TTC549 (cell line): ENCODE measurements at regions not wholly inside any gene's neighbourhood (a gene's known extent, or its start where the extent isn't known, plus 50 kb on each side); places are given as distances from the start of the nearest gene placed in this dataset.
"Not testable (repeated sequence)": the region's sequence is repeated elsewhere in the genome, so short reads cannot be mapped to it uniquely, and the experiment has no call there.

ENCODE experiments used
- FAIRE-seq: peaks from 2 replicates; lab custom pipeline; 2012; peaks lifted over from hg19 to GRCh38; lab: Jason Lieb, UNC

DNA sequence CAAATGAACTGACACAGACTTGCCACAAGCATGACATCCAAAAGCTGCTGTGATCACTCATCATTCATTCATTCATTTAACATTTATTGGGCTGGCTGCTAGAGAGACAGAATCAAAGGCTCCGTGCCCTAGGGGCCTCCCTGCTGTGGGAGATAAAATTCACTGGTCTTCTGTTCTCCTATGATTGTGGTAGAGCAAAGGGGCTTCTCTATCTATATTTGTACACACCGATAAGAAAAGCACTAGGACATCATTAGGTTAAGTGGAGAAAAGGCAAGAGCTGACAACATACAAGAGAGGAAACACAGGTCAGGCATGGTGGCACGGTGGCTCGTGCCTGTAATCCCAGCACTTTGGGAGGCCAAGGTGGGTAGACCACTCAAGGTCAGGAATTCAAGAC is 847.0 kb downstream of the TYW1 start:
- FAIRE-seq = no peak

DNA sequence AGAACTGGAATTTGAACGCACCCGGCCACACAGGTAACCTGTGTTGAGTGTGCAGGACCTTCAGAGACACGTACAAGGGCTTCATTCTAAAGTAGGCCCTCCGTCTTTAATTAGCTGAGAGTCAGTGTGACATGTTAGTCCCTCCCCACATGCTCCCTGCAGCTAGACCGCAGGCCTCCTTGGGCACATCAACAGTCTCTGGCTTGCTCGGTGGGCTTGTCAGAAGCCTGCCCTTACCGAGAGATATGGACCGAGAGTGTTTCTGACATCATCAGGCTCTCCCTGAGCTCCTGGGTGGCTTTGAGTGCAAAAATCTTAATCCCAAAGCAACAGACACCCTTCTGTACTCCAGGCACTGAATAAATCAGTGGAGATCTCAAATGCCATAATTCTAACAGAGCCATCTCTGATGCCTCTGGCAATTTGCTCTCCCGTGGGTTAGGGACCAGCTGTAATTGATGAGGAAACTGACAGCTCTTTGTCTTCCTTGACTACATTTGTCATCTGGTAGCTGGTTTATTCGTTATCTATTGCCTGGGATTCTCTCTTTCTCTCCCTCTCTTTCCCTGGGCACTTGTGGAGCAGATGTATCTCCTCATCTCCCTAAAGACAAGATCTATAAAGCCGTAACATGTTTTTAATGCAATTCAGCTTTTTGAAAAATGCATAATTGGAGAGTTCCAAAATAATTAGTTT is 850.6 kb downstream of the TYW1 start:
- FAIRE-seq = no peak

DNA sequence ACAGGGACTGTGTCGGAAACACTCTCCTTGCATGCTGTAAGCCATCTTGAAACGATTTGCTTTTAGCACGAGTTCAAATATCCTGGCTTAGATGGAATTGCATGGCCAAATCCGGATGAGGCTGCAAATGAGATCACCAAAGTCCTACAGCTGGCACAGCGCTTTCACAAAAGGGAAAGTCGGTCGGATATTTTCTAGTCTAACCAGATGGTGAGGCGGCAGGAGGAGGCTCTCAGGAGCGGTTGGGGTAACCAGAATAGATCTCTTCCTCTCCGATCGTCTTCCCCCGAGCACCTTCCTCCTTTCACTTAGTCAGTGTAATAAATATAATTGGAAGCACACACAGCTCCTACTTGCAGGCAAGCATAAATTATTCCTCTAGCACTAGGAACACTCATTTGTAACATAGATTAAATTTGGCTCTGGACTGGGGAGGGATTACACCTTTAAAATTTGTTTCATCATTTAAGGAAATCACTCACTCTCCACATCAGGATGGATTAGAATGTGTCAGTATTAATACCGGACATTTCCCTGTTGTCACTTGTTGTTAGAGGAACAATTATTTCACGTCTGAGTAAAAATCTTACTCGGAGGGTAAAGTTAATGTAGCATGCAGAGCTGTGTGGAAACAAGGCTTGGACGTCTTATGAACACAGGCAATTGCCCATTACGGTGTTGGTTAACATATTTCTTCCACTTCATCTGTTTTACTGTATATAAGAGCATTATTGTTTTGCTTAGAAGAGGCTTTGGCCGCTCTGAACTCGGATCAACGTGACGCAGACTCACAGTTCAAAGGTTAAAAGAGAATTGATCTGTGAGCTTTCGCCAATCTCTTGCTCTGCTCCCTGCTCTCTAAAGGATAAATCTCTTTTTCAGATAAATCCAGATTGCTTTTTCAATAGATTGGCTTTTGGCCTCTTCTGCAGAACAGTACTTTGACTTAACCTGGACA is 857.9 kb downstream of the TYW1 start:
- no peak for FAIRE-seq

DNA sequence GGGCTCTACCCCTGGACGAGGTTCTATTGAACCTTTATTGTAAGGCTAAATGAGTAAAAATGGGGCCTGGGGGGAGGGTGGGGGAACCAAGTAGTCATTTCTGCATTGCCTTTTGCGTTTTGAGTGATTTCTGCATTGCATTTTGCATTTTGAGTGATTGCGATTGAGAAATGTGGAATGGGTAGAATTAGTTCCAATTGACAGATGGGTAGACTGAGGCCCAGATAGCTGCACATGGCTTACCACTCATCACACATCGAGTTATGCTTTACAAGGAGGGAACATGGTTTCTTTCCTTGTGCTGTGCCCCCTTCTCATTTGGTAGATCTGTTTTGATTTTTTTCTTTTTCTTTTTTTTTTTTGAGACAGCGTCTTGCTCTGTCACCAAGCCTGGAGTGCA is 858.7 kb downstream of the TYW1 start:
- FAIRE-seq = no peak

DNA sequence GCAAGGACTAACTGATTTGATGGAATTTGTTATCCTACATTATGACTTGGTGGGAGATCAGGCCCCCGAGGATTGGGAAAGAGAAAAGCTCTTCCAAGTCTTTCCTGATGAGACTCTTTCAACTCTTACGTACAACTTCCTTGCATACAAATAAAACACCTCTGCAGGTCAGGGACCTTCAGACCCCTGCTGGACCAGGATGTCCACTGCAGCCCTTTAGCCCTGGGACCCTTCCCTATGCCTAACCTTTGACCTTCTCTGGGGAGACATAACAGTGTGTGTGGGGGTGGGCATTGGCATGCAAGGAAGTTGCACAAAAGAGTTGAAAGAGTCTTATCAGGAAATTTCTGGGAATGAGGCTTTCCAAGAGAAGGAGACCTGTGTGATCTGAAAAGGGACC is 859.4 kb downstream of the TYW1 start:
- FAIRE-seq = no peak

DNA sequence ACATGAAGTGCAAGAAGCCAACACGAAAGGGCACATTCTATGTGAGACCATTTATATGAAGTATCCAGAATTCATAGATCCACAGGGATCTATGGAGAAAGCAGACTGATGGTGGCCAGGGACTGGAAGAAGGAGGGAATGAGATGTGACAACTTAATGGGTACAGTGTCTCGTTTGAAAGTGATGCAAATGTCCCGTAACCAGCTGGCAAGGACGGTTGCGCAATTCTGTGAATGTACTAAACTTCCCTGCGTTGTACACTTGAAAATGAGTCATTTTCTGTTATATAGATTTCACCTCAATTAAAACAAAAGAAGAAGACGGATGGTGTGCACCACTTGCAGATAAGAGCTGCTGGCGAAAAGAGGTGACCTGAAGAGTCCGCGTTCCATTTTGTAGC is 861.1 kb downstream of the TYW1 start:
- no peak for FAIRE-seq

DNA sequence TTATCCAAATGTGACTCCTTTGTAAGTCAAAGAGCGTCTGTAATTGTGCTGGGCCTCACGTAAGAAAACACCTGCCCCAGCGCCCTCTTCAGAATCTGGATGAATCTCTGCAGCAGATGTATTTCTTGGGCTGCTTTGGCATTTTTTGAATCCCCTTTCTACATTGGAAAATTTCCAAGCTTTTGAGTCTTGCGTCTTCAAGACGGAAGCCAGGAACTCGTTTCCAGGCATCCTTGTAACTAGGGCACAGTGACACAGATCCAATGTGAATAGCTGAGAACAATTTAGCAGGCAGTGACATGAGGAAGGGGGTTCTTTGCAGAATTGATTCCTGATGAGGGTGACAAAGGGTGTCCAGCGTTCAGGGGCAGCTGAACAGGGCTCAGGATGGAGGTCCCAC is 862.3 kb downstream of the TYW1 start:
- no peak for FAIRE-seq

DNA sequence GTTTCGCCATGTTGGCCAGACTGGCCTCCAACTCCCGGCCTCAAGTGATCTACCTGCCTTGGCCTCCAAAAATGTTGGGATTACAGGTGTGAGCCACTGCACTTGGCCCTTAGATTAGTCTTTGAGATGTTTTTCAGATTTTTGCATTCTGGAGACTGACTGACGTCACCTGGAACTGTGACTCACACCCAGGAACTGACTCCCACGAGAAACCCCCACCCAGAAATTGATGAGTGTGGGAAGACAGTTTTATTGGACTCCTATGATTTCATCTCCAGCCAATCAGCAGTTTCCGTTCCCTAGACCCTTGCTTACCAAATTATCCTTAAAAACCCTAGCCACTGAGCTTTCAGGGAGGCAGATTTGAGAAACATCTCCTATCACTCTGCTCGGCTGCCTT is 867.3 kb downstream of the TYW1 start:
- FAIRE-seq = no peak

DNA sequence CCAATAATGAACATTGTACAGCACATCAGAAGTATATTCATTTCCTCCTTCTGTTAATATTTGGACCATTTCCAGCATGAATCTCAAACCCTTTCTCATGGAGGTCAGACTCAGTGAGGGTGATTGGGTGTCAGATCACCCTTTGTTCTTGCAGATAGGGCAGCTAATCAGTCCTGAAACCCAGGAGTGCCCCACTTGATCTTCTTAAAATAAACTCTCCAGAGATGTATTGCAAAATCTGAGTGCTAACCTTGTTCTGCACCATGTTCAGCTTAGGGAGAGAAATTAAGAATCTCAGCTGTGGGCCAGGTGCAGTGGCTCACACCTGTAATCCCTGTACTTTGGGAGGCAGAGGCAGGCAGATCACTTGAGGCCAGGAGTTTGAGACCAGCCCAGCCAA is 869.4 kb downstream of the TYW1 start:
- no peak for FAIRE-seq

DNA sequence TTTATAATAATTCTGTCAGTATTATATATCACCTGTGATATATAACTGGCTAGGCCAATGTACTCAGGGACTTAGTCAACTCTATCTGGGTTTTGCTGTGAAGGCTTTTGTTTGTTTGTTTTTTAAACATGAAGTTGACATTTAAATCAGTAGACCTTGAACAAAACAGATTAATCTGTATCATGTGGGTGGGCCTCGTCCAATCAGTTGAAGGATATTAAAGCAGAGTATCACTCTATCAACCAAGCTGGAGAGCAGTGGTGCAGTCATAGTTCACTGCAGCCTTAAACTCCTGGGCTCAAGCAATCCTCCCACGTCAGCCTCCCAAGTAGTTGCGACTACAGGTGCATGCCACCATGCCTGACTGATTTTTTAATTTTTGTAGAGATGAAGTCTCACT is 870.2 kb downstream of the TYW1 start:
- FAIRE-seq = no peak

DNA sequence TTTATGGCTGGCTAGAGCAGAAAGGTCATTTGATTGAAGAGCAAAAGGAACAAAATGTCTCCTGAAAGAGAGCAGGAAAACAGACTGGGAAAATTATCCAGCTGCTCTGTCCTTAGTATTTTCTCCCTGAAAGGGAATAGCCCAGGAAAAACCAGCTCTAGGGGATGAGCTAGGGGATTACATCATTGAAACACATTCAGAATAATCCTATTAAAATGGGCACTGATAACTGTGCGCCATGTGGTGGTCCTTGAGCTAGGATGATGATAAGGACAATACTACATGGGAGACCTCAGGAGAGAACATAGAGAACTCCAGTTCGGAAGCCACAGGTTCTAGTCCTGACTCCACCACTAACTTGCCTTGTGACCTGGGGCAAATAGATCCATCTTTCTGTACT is 873.8 kb downstream of the TYW1 start:
- no peak for FAIRE-seq

DNA sequence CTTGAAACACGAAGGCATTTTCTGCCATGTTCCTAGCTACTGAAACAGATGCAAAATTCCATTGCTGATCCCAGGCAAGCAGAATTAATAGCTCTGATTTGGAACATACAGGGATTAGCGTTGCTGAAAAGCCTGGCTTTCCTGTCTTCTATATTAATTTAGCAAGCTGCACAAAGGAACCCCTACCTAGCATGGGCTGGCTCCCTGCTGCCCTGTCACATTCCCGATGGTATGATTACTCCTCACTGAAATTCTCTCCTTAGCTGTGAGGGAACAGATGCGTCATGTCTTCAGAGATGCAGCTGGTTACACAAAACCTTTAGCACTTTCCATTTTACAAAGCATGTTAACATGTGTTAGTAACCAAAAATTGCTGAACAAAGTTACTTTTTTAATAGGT is 878.9 kb downstream of the TYW1 start:
- FAIRE-seq = no peak

DNA sequence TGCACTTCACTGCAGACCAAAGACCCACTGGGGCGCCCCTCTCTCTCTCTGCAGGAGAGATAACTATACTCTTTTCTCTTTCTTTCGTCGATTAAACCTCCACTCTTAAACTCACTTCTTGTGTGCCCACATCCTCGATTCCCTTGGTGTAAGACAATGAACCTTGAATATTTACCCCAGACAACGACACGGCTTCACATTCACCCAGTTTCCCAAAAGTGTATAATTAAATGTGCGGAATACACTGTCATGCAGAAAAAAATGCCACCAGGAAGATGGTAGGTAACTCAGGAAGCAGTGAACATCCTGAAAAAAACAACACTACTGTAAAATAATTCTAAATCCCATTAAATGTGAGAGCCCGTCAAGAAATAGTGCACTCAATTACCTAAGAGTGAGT is 882.2 kb downstream of the TYW1 start:
- no peak for FAIRE-seq

DNA sequence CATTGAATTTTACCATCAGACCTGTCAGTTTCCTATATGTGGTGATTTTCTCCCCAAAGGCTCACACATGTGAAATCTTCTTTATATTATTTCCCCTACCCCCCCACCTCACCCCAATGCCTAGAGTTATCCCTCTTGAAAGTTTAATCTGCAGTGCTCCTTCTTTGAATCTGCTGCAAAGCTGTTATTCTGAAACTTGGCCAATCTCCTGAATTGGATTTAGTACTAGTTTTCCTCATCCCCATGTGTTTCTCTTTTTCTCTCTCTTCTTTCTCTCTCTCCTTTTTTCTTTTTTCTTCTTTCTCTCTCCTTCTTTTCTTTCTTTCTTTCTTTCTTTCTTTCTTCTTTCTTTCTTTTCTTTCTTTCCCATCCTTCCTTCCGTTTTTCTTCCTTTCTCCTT is 886.2 kb downstream of the TYW1 start:
- no peak for FAIRE-seq

DNA sequence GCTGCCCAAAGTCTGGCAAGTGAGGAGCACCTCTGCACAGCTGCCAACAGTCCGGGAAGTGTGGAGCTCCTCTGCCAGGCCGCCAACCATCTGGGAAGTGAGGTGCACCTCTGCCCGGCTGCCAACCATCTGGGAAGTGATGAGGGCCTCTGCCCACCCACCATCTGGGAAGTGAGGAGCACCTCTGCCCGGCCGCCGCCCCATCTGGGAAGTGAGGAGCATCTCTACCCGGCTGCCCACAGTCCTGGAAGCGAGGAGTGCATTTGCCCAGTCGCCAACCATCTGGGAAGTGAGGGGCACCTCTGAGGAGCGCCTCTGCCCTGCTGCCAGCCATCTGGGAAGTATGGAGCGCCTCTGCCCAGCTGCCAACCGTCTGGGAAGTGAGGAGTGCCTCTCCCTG is 893.7 kb downstream of the TYW1 start:
- FAIRE-seq = no peak

DNA sequence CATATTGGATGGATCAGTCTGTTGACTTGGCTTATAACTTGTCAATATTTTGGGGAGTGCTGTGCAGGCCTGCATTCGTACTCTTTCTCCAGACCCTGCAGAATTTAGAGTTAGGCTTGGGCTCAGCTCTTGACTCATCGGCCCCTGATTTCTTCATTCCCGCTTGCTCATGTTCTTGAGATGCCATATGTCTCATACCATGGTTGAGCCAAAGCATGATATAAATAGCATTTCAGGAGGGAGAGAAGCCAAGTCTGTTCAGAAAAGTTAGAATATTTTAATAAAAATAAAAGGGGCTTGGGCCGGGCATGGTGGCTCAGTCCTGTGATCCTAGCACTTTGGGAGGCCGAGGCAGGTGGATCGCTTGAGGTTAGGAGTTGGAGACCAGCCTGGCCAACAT is 898.1 kb downstream of the TYW1 start:
- no peak for FAIRE-seq

DNA sequence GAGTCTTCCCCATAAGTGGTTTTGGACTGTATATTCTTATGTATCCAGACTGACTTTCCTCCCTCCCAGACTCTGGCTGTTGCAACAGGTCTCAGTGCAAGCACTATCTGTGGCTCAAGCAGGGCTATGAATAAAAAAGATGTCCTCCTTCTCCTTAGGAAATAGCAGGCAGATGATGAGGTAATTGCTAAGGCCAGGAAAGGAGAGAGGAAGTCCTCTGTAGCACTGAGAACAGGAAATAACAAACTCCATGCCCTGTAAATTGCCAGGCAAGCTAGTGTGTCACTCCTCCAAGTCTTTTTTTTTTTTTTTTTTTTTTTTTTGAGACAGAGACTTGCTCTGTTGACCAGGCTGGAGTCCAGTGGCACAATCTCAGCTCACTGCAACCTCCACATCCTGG is 900.1 kb downstream of the TYW1 start:
- FAIRE-seq = no peak

DNA sequence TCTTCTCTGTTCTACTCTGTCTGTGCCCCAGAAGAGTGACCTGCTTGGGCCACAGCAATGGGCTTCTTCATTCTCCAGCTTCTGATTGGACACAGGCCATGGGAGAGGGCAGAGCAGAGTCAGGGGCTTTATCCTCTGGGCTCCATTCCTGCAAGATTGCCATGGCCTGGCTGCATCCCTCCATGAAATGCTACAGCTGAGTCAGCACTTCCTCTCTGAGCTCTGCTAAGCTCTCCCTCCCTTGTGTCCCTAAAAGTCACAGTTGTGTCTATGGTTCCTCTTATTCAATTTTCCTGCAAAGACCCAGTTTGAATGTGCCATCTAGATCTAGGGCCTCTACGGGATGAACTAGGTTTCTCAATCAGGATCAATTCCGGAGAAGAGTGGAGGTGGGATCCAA is 903.8 kb downstream of the TYW1 start:
- no peak for FAIRE-seq

DNA sequence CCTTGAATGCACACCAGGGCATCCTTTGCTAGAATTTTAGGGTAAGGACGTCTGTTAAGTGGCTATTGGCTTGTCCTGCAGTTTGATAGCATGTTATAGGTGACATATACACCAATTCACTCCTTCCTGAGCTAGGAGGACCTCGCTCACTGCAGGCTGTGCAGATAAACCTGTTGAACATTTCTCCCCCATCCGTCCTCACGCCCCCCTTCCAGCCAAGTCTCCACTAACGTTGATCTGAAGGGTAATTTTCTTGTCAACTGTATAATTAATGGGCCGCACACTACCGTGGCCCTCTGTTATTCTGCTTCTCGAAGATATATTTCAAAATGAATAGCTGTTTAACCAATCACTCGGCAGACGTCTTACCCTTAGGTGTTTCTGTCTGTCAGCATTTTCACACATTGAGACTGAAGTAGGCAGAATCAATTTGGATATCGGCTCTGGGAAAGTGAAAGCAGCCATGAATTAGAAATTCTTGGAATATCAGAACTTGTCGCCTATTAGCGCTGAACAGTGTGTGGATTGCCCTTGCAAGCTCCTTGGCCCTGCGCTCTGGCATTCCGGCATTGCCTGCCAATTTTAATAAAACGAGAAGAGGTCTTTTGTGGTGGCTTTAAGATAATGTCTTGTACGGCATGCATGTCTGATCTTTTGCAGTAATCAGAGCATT is 905.3 kb downstream of the TYW1 start:
- FAIRE-seq = no peak

DNA sequence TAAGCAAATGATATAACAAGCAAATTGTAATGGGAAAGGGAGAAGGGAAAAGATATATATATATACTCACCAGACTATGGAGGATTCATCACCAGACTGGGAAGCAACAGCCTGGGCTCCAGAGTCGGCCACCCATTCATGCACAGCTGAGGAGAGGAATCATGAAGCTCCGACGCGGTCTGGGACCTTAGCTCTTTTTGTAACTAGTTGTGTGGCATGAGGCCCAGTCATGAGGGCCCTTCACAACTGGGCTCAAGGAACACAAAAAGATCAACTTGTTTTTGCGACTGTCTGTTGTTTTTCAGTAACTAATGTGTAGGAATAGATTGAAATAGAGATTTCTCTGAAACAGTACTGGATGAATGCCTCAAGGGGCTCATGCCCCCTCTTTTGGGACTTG is 911.2 kb downstream of the TYW1 start:
- no peak for FAIRE-seq

DNA sequence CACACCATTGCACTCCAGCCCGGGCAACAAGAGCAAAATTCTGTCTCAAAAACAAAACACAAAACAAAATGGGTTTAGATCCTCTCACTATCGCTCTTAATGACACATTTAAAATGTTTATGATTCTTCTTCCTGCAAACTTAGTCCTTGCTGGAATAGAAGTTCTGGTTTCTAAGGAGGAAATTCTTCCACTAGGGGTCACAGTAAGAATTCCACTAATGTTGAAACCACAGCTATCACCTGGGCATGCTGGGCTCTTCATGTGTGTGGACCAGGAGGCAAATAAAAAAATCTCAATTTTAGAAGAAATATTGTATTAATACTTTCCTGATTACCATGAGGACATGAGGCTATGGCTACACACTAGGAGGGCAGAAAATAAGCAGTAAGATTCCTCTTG is 915.8 kb downstream of the TYW1 start:
- no peak for FAIRE-seq

DNA sequence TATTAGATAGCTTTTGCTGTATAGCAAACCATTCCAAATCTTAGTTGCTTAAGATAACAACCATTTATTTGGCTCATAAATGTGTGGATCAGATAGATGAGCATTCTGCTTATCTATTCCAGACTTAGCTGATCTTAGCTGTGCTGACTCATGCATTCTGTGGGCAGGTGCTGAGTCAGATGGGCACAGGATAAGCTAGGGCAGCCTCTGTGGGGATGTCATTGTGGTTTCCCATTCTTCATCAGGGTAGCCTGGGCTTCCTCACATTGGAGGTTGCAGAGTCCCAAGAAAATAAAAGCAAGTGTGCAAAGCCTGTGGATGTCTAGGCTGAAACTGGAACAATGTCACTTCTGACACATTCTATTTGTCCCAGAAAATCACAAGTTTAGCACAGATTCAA is 917.0 kb downstream of the TYW1 start:
- FAIRE-seq = no peak

DNA sequence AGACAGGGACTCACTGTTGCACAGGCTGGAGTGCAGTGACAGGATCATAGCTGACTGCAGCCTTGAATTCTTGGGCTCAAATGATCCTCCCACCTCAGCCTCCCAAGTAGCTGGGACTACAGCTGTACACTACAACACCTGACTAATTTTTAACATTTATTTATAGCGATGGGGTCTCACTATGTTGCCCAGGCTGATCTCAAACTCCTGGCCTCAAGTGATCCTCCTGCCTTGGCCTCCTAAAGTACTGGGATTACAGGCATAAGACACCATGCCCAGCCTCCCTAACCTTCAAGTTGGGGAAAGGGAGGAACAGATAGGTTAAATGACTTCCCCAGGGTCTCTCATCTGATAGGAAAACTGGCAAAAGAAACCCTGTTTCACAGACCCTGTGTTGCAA is 919.5 kb downstream of the TYW1 start:
- FAIRE-seq = not testable (repeated sequence)
